ENCODE measurements at regions not wholly inside any gene's neighbourhood (a gene's known extent, or its start where the extent isn't known, plus 50 kb on each side); places are given as distances from the start of the nearest gene placed in this dataset.

GRCh38 chr18:29737190-29737589 is 1305.4 kb downstream of the DSC3 start:
- no peaks in the 10 kb centered on the region for H3K9me3 ChIP-seq (ENCODE audit: low read length)
- H3K9ac ChIP-seq (ENCODE audit: insufficient read depth, low read depth, low read length): no peak overlapping the region
- H3K36me3 ChIP-seq (replicated peaks in 1 of 2; ENCODE audit: control insufficient read depth in 1 of 2, insufficient read depth in 2 of 2, low read length in 2 of 2): no peaks in the 10 kb centered on the region
- no peak overlapping the region for H3K27ac ChIP-seq (ENCODE audit: extremely low read length, insufficient read depth, low read length)
- no peaks in the 10 kb centered on the region for H3K27me3 ChIP-seq (ENCODE audit: control insufficient read depth in 1 of 2, insufficient read depth in 2 of 2, low read length in 2 of 2)
- ATAC-seq: no peak
- no peak overlapping the region for H3K4me2 ChIP-seq (ENCODE audit: low read depth, low read length)
- intact Hi-C loops (cut with micrococcal nuclease; ENCODE audit: unreplicated experiment) (no loop called here), in situ Hi-C loops (cut with HindIII; ENCODE audit: extremely low pct_ligation_motif_present, low pct_unique_long_range_greater_than_20kb) (no loop called here)
- H3K4me1 ChIP-seq (ENCODE audit: insufficient read depth, low read length): no peaks in the 10 kb centered on the region
- no peaks in the 10 kb centered on the region for H4K20me1 ChIP-seq (ENCODE audit: insufficient read depth, low read length)
- H3K4me3 ChIP-seq (replicated peaks in 1 of 3; ENCODE audit: insufficient read depth in 1 of 3, low read depth in 2 of 3, low read length in 3 of 3): no peak overlapping the region
- no peak overlapping the region for H2AFZ ChIP-seq (ENCODE audit: low read length)
- ChIA-PET POLR2A (no interaction called here), CTCF (ENCODE audit: low intra/inter-chr PET ratio, low total read pairs) (no interaction called here)
- TF ChIP-seq KMT2A (CRISPR knock-in tag; IDR thresholded peaks at IDR 0.05) (no peak), FUBP1 (CRISPR knock-in tag; IDR thresholded peaks at IDR 0.05; ENCODE audit: borderline replicate concordance) (no peak), PBX3 (CRISPR knock-in tag; IDR thresholded peaks at IDR 0.05; ENCODE audit: borderline replicate concordance) (no peak), NBN (conservative IDR thresholded peaks at IDR 0.05) (no peak), TFDP1 (CRISPR knock-in tag; IDR thresholded peaks at IDR 0.05; ENCODE audit: borderline replicate concordance) (no peak), SAFB2 (CRISPR knock-in tag; IDR thresholded peaks at IDR 0.05; ENCODE audit: borderline replicate concordance, low read depth) (no peak), FIP1L1 (IDR thresholded peaks at IDR 0.05; ENCODE audit: borderline replicate concordance, insufficient read depth, low read depth, low read length) (no peak), ARNT (IDR thresholded peaks at IDR 0.05) (no peak), HNF1B (CRISPR knock-in tag; IDR thresholded peaks at IDR 0.05) (no peak), ZNF275 (CRISPR knock-in tag; IDR thresholded peaks at IDR 0.05; ENCODE audit: borderline replicate concordance) (no peak), PHF5A (CRISPR knock-in tag; IDR thresholded peaks at IDR 0.05; ENCODE audit: low read depth, unreplicated experiment) (no peak), ZSCAN5A (CRISPR knock-in tag; IDR thresholded peaks at IDR 0.05; ENCODE audit: borderline replicate concordance) (no peak)
- 0% methylated on average over 2 of the region's 3 CpGs for WGBS (ENCODE audit: low lambda C conversion rate)
- DNase-seq (ENCODE audit: low spot score): no peak
- FAIRE-seq: no peak
- BruUV-seq (replicated peaks): no TSS peak
- no peaks in the 10 kb centered on the region for H3K79me2 ChIP-seq (ENCODE audit: insufficient read depth, low read length)
